GM23338 (cell line): ENCODE measurements at regions not wholly inside any gene's neighbourhood (a gene's known extent, or its start where the extent isn't known, plus 50 kb on each side); places are given as distances from the start of the nearest gene placed in this dataset.

Source experiments
- EZH2 ChIP-seq: fragments of 200-600 bp; sonication (generic); IDR thresholded peaks from one replicate; pipeline ENCODE4 v1.8.0; 2017; ENCODE audit warnings: antibody characterized with exemption, mild to moderate bottlenecking, low read depth; ENCODE audit not compliant: unreplicated experiment
- TF ChIP-seq, protein P1 (sequence below), 2 experiments: fragments of 200-600 bp in 1 of 2; sonication (generic) in 1 of 2; conservative IDR thresholded peaks; 2 replicates each; pipeline versions ENCODE4 v1.5.1 to v1.6.1; 2016 to 2017; ENCODE audit warnings: antibody characterized with exemption in 2 of 2, low read depth in 2 of 2, mild to moderate bottlenecking in 2 of 2, moderate library complexity in 1 of 2

DNA sequence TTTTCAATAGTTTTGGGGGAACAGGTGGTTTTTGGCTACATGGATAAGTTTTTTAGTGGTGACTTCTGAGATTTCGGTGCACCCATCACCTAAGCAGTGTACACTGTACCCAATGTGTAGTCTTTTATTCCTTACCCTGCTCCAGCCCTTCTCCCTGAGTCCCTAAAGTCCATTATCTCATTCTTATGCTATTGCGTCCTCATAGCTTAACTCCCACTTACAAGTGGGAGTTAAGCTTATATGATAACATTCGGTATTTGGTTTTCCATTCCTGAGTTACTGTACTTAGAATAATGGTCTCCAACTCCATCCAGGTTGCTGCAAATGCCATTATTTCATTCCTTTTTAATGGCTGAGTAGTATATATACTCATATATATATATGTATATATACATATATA, 90.9 kb upstream of the ACSL3 start:
- TF ChIP-seq, protein P1, sequence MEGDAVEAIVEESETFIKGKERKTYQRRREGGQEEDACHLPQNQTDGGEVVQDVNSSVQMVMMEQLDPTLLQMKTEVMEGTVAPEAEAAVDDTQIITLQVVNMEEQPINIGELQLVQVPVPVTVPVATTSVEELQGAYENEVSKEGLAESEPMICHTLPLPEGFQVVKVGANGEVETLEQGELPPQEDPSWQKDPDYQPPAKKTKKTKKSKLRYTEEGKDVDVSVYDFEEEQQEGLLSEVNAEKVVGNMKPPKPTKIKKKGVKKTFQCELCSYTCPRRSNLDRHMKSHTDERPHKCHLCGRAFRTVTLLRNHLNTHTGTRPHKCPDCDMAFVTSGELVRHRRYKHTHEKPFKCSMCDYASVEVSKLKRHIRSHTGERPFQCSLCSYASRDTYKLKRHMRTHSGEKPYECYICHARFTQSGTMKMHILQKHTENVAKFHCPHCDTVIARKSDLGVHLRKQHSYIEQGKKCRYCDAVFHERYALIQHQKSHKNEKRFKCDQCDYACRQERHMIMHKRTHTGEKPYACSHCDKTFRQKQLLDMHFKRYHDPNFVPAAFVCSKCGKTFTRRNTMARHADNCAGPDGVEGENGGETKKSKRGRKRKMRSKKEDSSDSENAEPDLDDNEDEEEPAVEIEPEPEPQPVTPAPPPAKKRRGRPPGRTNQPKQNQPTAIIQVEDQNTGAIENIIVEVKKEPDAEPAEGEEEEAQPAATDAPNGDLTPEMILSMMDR (conservative IDR thresholded peaks at IDR 0.05; ENCODE audit: low read depth in 2 of 2): no peak
- TF ChIP-seq EZH2: no peak
